GM12874 (cell line): ENCODE measurements at regions not wholly inside any gene's neighbourhood (a gene's known extent, or its start where the extent isn't known, plus 50 kb on each side); places are given as distances from the start of the nearest gene placed in this dataset.

ENCODE experiments used
- CTCF ChIP-seq: IDR thresholded peaks from 2 replicates; pipeline ENCODE4 v1.5.1; 2011; ENCODE audit warnings: low read depth, mild to moderate bottlenecking, control low read depth, low read length, moderate library complexity; ENCODE audit not compliant: insufficient read depth

DNA sequence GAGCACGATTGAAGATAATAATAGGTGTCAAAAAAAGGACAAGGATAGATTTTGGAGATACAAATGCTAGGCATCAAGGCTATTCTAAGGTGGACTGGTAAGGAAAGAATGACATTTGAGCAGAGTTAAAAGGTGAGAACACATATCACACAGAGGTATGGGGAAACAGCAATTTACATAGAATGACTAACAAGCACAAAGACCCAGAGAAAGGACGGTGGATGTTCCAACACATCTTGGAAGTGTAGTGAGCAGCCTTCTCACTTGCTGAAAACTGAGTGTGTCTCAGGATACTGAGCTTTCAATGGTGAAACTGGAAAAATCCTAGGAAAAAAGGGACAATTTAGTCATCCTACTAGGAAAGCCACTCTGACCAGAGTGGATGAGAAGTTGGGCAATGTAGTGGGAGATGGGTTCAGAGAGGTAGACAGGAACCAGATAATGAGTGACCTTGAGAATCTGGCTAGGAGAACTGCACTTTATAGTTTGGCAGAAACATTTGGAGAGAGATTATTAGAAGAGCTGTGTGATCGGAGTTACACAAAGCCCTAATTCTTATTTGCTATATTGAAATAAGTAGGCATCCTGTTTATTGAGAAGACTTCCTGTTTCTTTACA, 706.0 kb downstream of the KCNA4 start:
- TF ChIP-seq CTCF: no peak

DNA sequence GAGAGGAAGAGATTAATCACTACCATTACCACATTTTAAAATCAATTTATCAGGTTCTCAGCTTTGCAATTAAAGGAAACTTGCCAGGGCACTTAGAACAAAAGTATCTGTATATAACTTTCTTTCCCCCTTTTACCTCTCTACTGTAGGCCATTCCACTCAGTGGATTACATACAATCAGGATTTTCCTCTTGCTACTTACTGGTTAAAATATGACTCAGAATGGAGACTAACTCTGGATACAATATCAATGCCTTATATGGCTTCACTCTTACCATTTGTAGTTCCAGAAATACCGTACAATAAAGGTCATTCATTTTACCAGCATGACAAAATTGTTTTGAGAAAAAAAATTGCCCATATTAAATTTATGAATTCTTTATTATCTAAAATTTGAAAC, 706.8 kb downstream of the KCNA4 start:
- TF ChIP-seq CTCF: no peak

GRCh38 chr11:29306527-29306926, 710.3 kb downstream of the KCNA4 start:
- no peak for TF ChIP-seq CTCF

DNA sequence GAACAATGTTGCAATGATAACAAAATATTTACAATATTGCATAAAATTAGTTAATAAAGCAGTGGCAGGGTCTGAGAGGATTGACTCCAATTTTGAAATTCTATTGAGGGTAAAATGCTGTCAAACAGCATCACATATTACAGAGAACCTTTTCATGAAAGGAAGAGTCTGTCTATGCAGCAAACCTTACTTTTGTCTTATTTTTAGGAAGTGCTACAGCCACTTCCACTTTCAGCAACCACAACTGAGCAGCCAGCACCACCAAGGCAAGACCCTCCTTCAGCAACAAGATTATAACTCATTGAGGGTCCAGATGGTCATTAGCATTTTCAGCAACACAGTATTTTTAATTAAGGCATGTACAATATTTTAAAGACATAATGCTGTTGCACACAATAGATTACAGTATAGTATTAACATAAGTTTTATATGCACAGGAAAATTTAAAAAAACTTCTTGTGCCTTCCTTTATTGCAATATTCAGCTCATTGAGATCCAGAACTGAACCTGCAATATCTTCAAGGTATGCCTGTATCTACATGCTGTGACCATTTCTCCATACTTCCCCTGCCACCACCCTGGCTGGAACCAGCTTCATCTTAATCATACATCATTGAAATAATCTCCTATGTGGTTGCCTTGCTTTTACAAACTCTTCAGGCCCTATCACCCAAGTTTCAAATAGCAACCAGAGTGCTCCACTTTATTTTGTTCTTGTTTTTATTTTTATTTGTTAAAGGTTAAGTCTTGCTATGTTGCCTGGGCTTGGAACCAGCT, 711.2 kb downstream of the KCNA4 start:
- TF ChIP-seq CTCF: no peak

GRCh38 chr11:29300420-29300819, 716.4 kb downstream of the KCNA4 start:
- no peak for TF ChIP-seq CTCF

GRCh38 chr11:29296680-29297079, 720.1 kb downstream of the KCNA4 start:
- no peak for TF ChIP-seq CTCF

- TF ChIP-seq CTCF: no peak
Observed at GRCh38 chr11:29293825-29294224, 723.0 kb downstream of the KCNA4 start.
